ENCODE measurements at regions not wholly inside any gene's neighbourhood (a gene's known extent, or its start where the extent isn't known, plus 50 kb on each side); places are given as distances from the start of the nearest gene placed in this dataset.

DNA sequence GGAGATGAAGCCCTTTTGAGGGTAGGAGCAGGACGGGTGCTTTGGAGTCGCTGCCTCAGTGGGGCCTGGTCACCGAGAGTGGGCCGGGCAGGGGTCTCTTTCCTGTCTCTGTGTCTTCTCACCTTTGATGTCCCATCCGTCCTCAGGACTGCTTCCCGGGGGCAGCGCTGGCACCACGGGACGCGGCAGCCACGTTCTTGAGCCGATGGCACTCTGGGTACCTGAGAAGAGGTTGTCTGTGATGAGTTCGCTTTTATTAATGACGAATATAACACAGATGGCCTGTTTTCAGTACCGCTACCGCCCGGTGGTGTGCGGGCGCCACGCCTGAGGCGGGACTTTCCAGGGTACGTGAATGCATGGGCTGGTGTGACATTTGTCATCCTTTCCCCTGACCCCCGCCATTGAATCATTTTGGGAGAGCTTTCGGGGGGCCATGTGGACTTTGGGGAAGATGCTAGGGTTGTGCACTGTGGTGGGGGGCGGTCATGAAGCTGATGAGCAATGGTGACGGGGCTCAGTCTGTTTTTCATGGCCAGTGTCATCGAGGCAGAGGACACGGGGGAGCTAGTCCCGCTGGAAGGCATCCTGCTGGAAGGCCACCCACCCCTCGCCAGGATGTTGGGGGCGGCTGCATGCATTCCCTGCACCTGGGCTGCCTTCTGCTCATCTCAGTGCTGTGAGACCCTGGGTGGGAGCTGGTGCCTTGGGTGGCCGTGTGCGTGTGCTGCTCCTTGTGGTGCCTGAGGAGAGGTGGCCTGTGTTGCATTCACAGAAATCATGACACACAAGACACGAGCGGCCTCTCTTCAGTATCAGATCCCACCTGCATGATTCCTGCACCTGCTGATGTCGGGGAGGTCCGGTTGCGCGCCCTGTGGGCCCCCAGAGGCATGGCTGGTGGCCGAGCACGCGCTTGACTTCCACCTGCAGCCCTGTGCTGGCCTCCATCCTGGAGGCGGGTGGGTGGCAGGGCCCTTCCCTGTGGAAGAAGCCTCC is 162.5 kb upstream of the RTL1 start:
- CTCF ChIA-PET, result no interaction called here
- intact Hi-C loops (cut with micrococcal nuclease; ENCODE audit: unreplicated experiment), result no loop called here
- TF ChIP-seq CTCF (conservative IDR thresholded peaks at IDR 0.05; ENCODE audit: low read depth, low read length) (no peak), EZH2 (IDR thresholded peaks at IDR 0.05; ENCODE audit: borderline replicate concordance, low read depth, low read length, poor library complexity, severe bottlenecking) (no peak)
- BruUV-seq (replicated peaks), result no TSS peak
- Histone ChIP-seq H3K4me1 (ENCODE audit: insufficient read depth, low read length, poor library complexity, severe bottlenecking) (peaks cover 7% of the 10 kb centered on the region), H3K36me3 (ENCODE audit: insufficient read depth, low read length, poor library complexity, severe bottlenecking) (no peaks in the 10 kb centered on the region), H3K27ac (ENCODE audit: low read depth, low read length, poor library complexity, severe bottlenecking) (no peak overlapping the region), H3K9me3 (ENCODE audit: low read depth, low read length, poor library complexity, severe bottlenecking) (no peaks in the 10 kb centered on the region), H3K27me3 (replicated peaks; ENCODE audit: insufficient read depth, low read depth, low read length, poor library complexity) (no peaks in the 10 kb centered on the region), H3K4me3 (ENCODE audit: low read depth, low read length, poor library complexity, severe bottlenecking) (no peak overlapping the region)
- POLR2A ChIA-PET (ENCODE audit: low non-redundant PET), result no interaction called here
- no peak for DNase-seq (ENCODE audit: low spot score)

DNA sequence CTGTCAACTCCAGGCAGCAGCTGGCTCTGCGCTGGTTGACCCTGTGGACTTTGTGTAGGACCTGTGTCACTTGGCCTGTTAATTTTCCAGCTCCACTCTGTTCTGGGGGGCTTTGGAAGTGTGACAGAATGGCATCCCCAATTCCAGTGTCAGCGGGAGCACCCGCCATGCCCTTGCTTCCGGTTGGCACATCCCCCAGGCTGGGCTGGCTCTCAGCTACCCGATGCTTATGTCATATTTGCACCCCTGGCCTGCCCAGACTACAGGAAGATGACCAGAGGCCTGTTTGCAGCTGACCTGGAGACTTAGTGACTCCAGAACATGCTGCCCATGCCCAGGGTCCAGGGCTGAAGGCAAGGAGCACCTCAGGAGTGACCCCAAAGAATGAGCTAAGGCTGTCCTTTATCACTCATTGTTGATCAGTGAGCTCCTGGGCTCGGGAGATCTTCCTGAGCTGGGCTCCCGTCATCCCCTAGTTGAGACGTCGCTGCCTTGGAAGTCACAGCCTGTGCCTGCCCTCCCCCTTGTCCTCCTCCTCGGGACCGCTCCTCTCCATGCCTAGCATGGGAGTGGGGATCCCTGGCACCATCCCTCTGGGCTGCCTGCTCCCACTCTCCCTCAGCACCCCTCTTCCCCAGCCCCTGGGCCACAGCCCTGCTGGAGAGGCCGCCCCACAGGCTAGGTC is 163.4 kb upstream of the RTL1 start:
- ChIA-PET CTCF (no interaction called here), POLR2A (ENCODE audit: low non-redundant PET) (no interaction called here)
- no peak for TF ChIP-seq EZH2 (IDR thresholded peaks at IDR 0.05; ENCODE audit: borderline replicate concordance, low read depth, low read length, poor library complexity, severe bottlenecking)
- TF ChIP-seq CTCF (conservative IDR thresholded peaks at IDR 0.05; ENCODE audit: low read depth, low read length), result no peak
- Histone ChIP-seq H3K27ac (ENCODE audit: low read depth, low read length, poor library complexity, severe bottlenecking) (no peak overlapping the region), H3K36me3 (ENCODE audit: insufficient read depth, low read length, poor library complexity, severe bottlenecking) (no peaks in the 10 kb centered on the region), H3K4me3 (ENCODE audit: low read depth, low read length, poor library complexity, severe bottlenecking) (no peak overlapping the region), H3K4me1 (ENCODE audit: insufficient read depth, low read length, poor library complexity, severe bottlenecking) (peaks cover 7% of the 10 kb centered on the region), H3K9me3 (ENCODE audit: low read depth, low read length, poor library complexity, severe bottlenecking) (no peaks in the 10 kb centered on the region), H3K27me3 (replicated peaks; ENCODE audit: insufficient read depth, low read depth, low read length, poor library complexity) (no peaks in the 10 kb centered on the region)
- no TSS peak for BruUV-seq (replicated peaks)
- intact Hi-C loops (cut with micrococcal nuclease; ENCODE audit: unreplicated experiment), result no loop called here
- DNase-seq (ENCODE audit: low spot score), result no peak

DNA sequence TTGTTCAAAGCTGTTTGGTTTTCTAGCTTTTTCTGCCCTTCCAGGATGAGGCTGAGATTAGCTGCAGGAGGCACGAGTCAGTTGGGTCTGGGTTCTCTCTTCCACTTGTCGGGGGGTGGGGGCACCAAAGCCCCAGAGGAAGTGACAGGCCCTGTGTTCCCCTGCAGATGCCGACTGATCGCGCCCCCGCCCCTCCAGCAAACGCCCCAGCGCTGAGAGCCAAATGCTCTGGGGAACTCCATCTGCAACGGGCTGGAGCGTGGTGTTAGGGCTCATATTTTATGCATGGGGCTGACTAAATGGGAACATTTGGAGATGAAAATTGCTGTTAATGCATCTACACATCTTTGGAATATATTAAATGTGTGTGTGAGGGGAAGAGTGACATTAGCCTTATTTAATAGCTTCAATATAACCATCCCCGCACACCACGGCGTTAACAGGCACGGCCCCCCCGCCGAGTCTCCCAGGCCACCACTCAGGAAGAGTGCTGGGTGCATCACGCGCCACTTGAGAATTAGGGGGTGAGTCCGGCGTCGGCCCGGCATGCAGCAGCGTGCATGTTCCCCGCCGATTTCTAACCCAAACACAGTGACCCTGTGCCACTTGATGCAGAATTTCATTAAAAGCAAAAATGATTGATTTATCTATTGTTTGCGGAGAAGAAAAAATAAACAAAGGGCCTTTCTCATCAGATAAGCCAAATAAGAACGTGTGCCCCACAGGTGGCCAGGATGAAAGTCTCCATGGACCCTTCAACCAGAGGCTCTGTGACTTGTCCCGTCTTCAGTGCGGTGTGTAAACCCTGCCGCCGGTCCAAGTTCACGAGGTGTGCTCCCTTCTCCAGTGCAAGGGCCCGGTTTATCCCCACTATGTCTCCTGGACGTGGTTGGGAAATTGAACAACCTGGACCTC is 165.0 kb upstream of the RTL1 start:
- H3K27me3 ChIP-seq (replicated peaks; ENCODE audit: insufficient read depth, low read depth, low read length, poor library complexity), result no peaks in the 10 kb centered on the region
- H3K27ac ChIP-seq (ENCODE audit: low read depth, low read length, poor library complexity, severe bottlenecking), result no peak overlapping the region
- H3K4me1 ChIP-seq (ENCODE audit: insufficient read depth, low read length, poor library complexity, severe bottlenecking), result peaks cover 20% of the 10 kb centered on the region
- intact Hi-C loops (cut with micrococcal nuclease; ENCODE audit: unreplicated experiment), result no loop called here
- H3K9me3 ChIP-seq (ENCODE audit: low read depth, low read length, poor library complexity, severe bottlenecking), result no peaks in the 10 kb centered on the region
- POLR2A ChIA-PET (ENCODE audit: low non-redundant PET), result interaction anchor here (0.9 kb wide), 1 partner anchor 208 kb away, joined by 3 read pairs; no protein-coding TSS in a partner anchor
- peak; percentile 21 for DNase-seq (ENCODE audit: low spot score)
- H3K36me3 ChIP-seq (ENCODE audit: insufficient read depth, low read length, poor library complexity, severe bottlenecking), result no peaks in the 10 kb centered on the region
- H3K4me3 ChIP-seq (ENCODE audit: low read depth, low read length, poor library complexity, severe bottlenecking), result no peak overlapping the region
- TF ChIP-seq EZH2 (IDR thresholded peaks at IDR 0.05; ENCODE audit: borderline replicate concordance, low read depth, low read length, poor library complexity, severe bottlenecking), result no peak
- TF ChIP-seq CTCF (conservative IDR thresholded peaks at IDR 0.05; ENCODE audit: low read depth, low read length), result no peak
- CTCF ChIA-PET, result no interaction called here
- BruUV-seq (replicated peaks), result no TSS peak

All from A673 (cell line).